B cell (primary cell): ENCODE measurements at regions not wholly inside any gene's neighbourhood (a gene's known extent, or its start where the extent isn't known, plus 50 kb on each side); places are given as distances from the start of the nearest gene placed in this dataset.

Experiments
- ATAC-seq: fragments of 200-7000 bp; cut with Tn5 transposase; one replicate; pipeline ENCODE4 v1.10.0; 2021; ENCODE audit warnings: low read depth, mild to moderate bottlenecking, moderate number of reproducible peaks, moderate library complexity
- CTCF ChIA-PET: fragments of 350-600 bp; sonication (Branson Sonifier 250); formaldehyde crosslinking; loops from one replicate; lab custom pipeline; 2021; ENCODE audit warnings: antibody characterized with exemption, inconsistent platforms; lab: Charles Lee
- POLR2A ChIA-PET: fragments of 350-600 bp; sonication (Branson Sonifier 250); formaldehyde crosslinking; loops from one replicate; lab custom pipeline; 2021; ENCODE audit warnings: antibody characterized with exemption; lab: Charles Lee
- DNase-seq: peaks from one replicate; pipeline ENCODE4 v3.0.0; 2013
- H2AFZ ChIP-seq: 2 replicates; pipeline ENCODE4 v1.6.1; 2012; ENCODE audit warnings: mild to moderate bottlenecking, low read depth, low read length; ENCODE audit not compliant: insufficient read depth, poor library complexity, severe bottlenecking
- H3K27ac ChIP-seq, 2 donors: 1 replicate in 1 of 2; 2 replicates in 1 of 2; pipeline ENCODE4 v1.5.1; 2012 to 2013; ENCODE audit warnings: low read length in 2 of 2, mild to moderate bottlenecking in 2 of 2, moderate library complexity in 1 of 2
- H3K27me3 ChIP-seq, 4 experiments: fragments of 200-600 bp in 1 of 4; sonication (generic) in 1 of 4; replicated peaks in 1 of 4; 1 replicate in 2 of 4; 2 replicates in 2 of 4; pipeline versions ENCODE4 v1.6.1 to v1.7.0; 2013 to 2016; ENCODE audit warnings: low read length in 3 of 4, mild to moderate bottlenecking in 2 of 4, mixed read lengths in 1 of 4, moderate library complexity in 1 of 4; ENCODE audit not compliant: insufficient read depth in 4 of 4, control insufficient read depth in 3 of 4; ENCODE audit errors: control extremely low read depth in 1 of 4
- H3K36me3 ChIP-seq, 2 experiments: replicated peaks in 1 of 2; 1 replicate in 1 of 2; 2 replicates in 1 of 2; pipeline versions ENCODE4 v1.6.1 to v1.7.1; 2013; ENCODE audit warnings: low read length in 1 of 2; ENCODE audit not compliant: insufficient read depth in 2 of 2, control insufficient read depth in 1 of 2; ENCODE audit errors: control extremely low read depth in 1 of 2, extremely low read depth in 1 of 2
- H3K4me1 ChIP-seq, 2 donors: fragments of 200-600 bp in 1 of 2; sonication (generic) in 1 of 2; 1 replicate in 1 of 2; 2 replicates in 1 of 2; pipeline versions ENCODE4 v1.5.1 to v1.6.1; 2013 to 2017; ENCODE audit warnings: low read length in 2 of 2; ENCODE audit not compliant: control insufficient read depth in 2 of 2, insufficient read depth in 2 of 2
- H3K4me2 ChIP-seq: replicated peaks from 2 replicates; pipeline ENCODE3; 2012; ENCODE audit warnings: mild to moderate bottlenecking, low read depth, low read length; ENCODE audit not compliant: poor library complexity, severe bottlenecking
- H3K4me3 ChIP-seq, 5 experiments: fragments of 200-600 bp in 1 of 5; sonication (generic) in 1 of 5; 1 replicate in 3 of 5; 2 replicates in 2 of 5; pipeline versions ENCODE4 v1.5.1 to v1.7.0; 2011 to 2016; ENCODE audit warnings: low read length in 4 of 5, mild to moderate bottlenecking in 4 of 5, low read depth in 2 of 5, control low read depth in 1 of 5, moderate library complexity in 1 of 5; ENCODE audit not compliant: insufficient read depth in 1 of 5; ENCODE audit errors: control extremely low read depth in 1 of 5, extremely low read depth in 1 of 5
- H3K79me2 ChIP-seq: fragments of 200-600 bp; sonication (generic); one replicate; pipeline ENCODE4 v1.6.0; 2016; ENCODE audit warnings: low read length; ENCODE audit not compliant: control insufficient read depth, insufficient read depth
- H3K9ac ChIP-seq: fragments of 200-600 bp; sonication (generic); 2 replicates; pipeline ENCODE4 v1.6.1; 2017; ENCODE audit warnings: mild to moderate bottlenecking, low read length, moderate library complexity
- H3K9me3 ChIP-seq, 3 donors: one replicate each; pipeline versions ENCODE4 v1.6.1 to v1.7.1; 2013; ENCODE audit warnings: low read length in 2 of 3; ENCODE audit not compliant: control insufficient read depth in 2 of 3, insufficient read depth in 1 of 3; ENCODE audit errors: control extremely low read depth in 1 of 3
- H4K20me1 ChIP-seq: 2 replicates; pipeline ENCODE4 v1.6.0; 2012; ENCODE audit warnings: mild to moderate bottlenecking, low read length; ENCODE audit not compliant: insufficient read depth, control insufficient read depth, poor library complexity, severe bottlenecking
- H3K27ac Mint-ChIP-seq: one replicate; pipeline ENCODE4 v1.8.0; 2021; ENCODE audit warnings: mixed read lengths
- H3K27me3 Mint-ChIP-seq: one replicate; pipeline ENCODE4 v1.8.0; 2021; ENCODE audit warnings: mixed read lengths
- H3K4me1 Mint-ChIP-seq: one replicate; pipeline ENCODE4 v1.8.0; 2021; ENCODE audit warnings: mixed read lengths
- H3K4me3 Mint-ChIP-seq: one replicate; pipeline ENCODE4 v1.8.0; 2021; ENCODE audit warnings: mixed read lengths
- H3K9me3 Mint-ChIP-seq: one replicate; pipeline ENCODE4 v1.8.0; 2022; ENCODE audit warnings: mixed read lengths; ENCODE audit not compliant: insufficient read depth
- EZH2 ChIP-seq: IDR thresholded peaks from 2 replicates; pipeline ENCODE4 v1.6.1; 2012; ENCODE audit warnings: borderline replicate concordance, low read depth, mild to moderate bottlenecking, moderate library complexity, low read length; ENCODE audit not compliant: insufficient read depth, poor library complexity, severe bottlenecking
- WGBS: methylation state at CpG from one replicate; pipeline ENCODE4 v1.1.5; 2013; ENCODE audit warnings: missing lambda C conversion rate; ENCODE audit not compliant: insufficient coverage; 5-methylcytosine and 5-hydroxymethylcytosine counted together
- intact Hi-C: fragments of 100-400 bp; cut with micrococcal nuclease; formaldehyde crosslinking; loops from one replicate; pipeline ENCODE4 v1.10.0; 2022
- TF ChIP-seq, protein P1 (sequence below): fragments of 200-600 bp; IDR thresholded peaks from one replicate; pipeline ENCODE4 v1.8.0; 2022; ENCODE audit warnings: antibody characterized with exemption, mild to moderate bottlenecking

DNA sequence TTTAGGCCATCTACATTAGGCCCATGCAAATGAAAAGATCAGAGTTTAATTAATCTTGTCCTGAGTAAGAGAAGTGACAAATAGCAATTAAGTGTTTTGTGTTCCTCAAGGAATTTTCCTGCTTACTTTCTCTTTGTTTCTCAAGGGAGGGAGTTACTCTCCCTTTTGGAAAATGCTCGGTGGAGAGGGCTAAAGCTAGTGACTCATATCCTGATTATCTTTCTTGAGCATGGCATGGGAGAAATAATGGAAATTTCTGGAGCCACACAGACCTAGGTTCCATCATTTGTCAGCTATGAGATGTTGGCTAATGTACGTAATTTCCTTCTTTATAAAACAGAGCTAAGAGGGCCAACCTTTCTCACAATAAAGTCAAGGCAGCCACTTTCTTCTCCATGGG is 177.1 kb downstream of the ETAA1 start:
- intact Hi-C loops = no loop called here
- CTCF ChIA-PET = no interaction called here
- Histone ChIP-seq H3K36me3 (no peaks in the 10 kb centered on the region), H3K9ac (no peak overlapping the region), H3K4me1 (no peaks in the 10 kb centered on the region), H2AFZ (no peak overlapping the region), H3K9me3 (no peaks in the 10 kb centered on the region), H3K27me3 (peaks cover 0 to 2% (median 0%) of the 10 kb centered on the region in 4 experiments), H3K4me3 (no peak overlapping the region), H3K27ac (no peak overlapping the region), H4K20me1 (no peaks in the 10 kb centered on the region), H3K79me2 (no peaks in the 10 kb centered on the region), H3K4me2 (no peak overlapping the region)
- ATAC-seq = no peak
- 100% methylated on average over 1 of the region's 2 CpGs for WGBS
- DNase-seq = no peak
- no peak for TF ChIP-seq EZH2
- TF ChIP-seq, protein P1, sequence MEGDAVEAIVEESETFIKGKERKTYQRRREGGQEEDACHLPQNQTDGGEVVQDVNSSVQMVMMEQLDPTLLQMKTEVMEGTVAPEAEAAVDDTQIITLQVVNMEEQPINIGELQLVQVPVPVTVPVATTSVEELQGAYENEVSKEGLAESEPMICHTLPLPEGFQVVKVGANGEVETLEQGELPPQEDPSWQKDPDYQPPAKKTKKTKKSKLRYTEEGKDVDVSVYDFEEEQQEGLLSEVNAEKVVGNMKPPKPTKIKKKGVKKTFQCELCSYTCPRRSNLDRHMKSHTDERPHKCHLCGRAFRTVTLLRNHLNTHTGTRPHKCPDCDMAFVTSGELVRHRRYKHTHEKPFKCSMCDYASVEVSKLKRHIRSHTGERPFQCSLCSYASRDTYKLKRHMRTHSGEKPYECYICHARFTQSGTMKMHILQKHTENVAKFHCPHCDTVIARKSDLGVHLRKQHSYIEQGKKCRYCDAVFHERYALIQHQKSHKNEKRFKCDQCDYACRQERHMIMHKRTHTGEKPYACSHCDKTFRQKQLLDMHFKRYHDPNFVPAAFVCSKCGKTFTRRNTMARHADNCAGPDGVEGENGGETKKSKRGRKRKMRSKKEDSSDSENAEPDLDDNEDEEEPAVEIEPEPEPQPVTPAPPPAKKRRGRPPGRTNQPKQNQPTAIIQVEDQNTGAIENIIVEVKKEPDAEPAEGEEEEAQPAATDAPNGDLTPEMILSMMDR = no peak
- Mint-ChIP-seq H3K27me3 (no peaks in the 10 kb centered on the region), H3K27ac (no peak overlapping the region), H3K9me3 (no peaks in the 10 kb centered on the region), H3K4me3 (no peak overlapping the region), H3K4me1 (no peaks in the 10 kb centered on the region)
- POLR2A ChIA-PET = no interaction called here

DNA sequence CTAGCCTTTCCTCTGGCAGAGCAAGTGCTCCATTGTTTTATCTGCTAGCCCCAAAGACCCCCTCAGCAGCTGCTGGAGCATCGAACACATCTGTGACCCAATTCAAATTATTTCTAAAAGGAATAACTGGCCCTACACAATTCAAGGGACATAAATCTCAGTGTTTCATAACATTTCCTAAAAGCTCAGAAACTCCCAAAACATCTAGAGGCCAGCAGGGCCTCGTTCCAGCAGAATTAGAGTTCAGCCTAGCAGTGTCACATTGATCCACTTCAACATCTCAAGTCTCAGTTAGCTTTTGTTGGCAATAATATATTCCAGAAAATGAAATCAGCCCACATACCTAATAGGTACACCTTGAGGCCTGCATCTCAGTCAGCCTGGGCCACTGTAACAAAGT is 179.1 kb downstream of the ETAA1 start:
- H3K79me2 ChIP-seq = no peaks in the 10 kb centered on the region
- POLR2A ChIA-PET = no interaction called here
- CTCF ChIA-PET = no interaction called here
- no peaks in the 10 kb centered on the region for H3K4me1 Mint-ChIP-seq
- H3K4me3 Mint-ChIP-seq = no peak overlapping the region
- no peak overlapping the region for H3K4me3 ChIP-seq
- peaks cover 0 to 2% (median 0%) of the 10 kb centered on the region in 4 experiments for H3K27me3 ChIP-seq
- no peaks in the 10 kb centered on the region for H3K36me3 ChIP-seq
- no peak overlapping the region for H3K27ac Mint-ChIP-seq
- H3K9me3 ChIP-seq = no peaks in the 10 kb centered on the region
- ATAC-seq = no peak
- no peak overlapping the region for H2AFZ ChIP-seq
- H3K4me2 ChIP-seq = no peak overlapping the region
- 100% methylated on average over 1 of the region's 2 CpGs for WGBS
- no peak overlapping the region for H3K27ac ChIP-seq
- H4K20me1 ChIP-seq = no peaks in the 10 kb centered on the region
- no peaks in the 10 kb centered on the region for H3K9me3 Mint-ChIP-seq
- no peaks in the 10 kb centered on the region for H3K27me3 Mint-ChIP-seq
- intact Hi-C loops = no loop called here
- no peaks in the 10 kb centered on the region for H3K4me1 ChIP-seq
- no peak for DNase-seq
- TF ChIP-seq, protein P1 = no peak
- TF ChIP-seq EZH2 = no peak
- no peak overlapping the region for H3K9ac ChIP-seq
